ENCODE measurements at regions not wholly inside any gene's neighbourhood (a gene's known extent, or its start where the extent isn't known, plus 50 kb on each side); places are given as distances from the start of the nearest gene placed in this dataset.

GRCh38 chr20:40497899-40498691, 190.9 kb downstream of the MAFB start:
- TF ChIP-seq CTCF (conservative IDR thresholded peaks at IDR 0.05; ENCODE audit: low read depth, low read length) (no peak), EZH2 (IDR thresholded peaks at IDR 0.05; ENCODE audit: low read length, unreplicated experiment) (no peak), EZH2phosphoT487 (IDR thresholded peaks at IDR 0.05; ENCODE audit: borderline replicate concordance, low read length) (no peak)
